H1 (cell line): ENCODE measurements at regions not wholly inside any gene's neighbourhood (a gene's known extent, or its start where the extent isn't known, plus 50 kb on each side); places are given as distances from the start of the nearest gene placed in this dataset.

Experiments used
- CTCF ChIA-PET: fragments of 300-600 bp; sonication (Branson Sonifier 250); formaldehyde crosslinking; loops from one replicate; lab custom pipeline; 2021; ENCODE audit not compliant: partially characterized antibody; lab: Charles Lee
- POLR2A ChIA-PET: fragments of 300-600 bp; sonication (Branson Sonifier 250); formaldehyde crosslinking; loops from one replicate; lab custom pipeline; 2021; ENCODE audit warnings: inconsistent platforms; ENCODE audit not compliant: partially characterized antibody; lab: Charles Lee
- DNase-seq, 2 experiments: peaks; one replicate each; pipeline versions ENCODE4 v3.0.0 to v3.0.0-alpha.2; 2010 to 2022; ENCODE audit warnings: low spot score in 2 of 2, low read depth in 1 of 2, mixed read lengths in 1 of 2
- FAIRE-seq: peaks from 2 replicates; lab custom pipeline; 2011; peaks lifted over from hg19 to GRCh38; lab: Jason Lieb, UNC
- H2AFZ ChIP-seq: 2 replicates; pipeline ENCODE4 v1.8.1; 2012; ENCODE audit warnings: low read length, inconsistent platforms
- H2AK5ac ChIP-seq: 2 replicates; pipeline ENCODE4 v1.6.1; 2013; ENCODE audit warnings: low read depth, low read length
- H2BK120ac ChIP-seq: replicated peaks from 2 replicates; pipeline ENCODE3; 2013; ENCODE audit warnings: low read depth, low read length, inconsistent platforms
- H2BK12ac ChIP-seq: 2 replicates; pipeline ENCODE4 v1.6.1; 2013; ENCODE audit warnings: low read depth, low read length
- H2BK15ac ChIP-seq: 2 replicates; pipeline ENCODE4 v1.6.1; 2013; ENCODE audit warnings: low read length
- H2BK20ac ChIP-seq: 2 replicates; pipeline ENCODE4 v1.6.1; 2013; ENCODE audit warnings: low read length
- H2BK5ac ChIP-seq: 2 replicates; pipeline ENCODE4 v1.6.1; 2013; ENCODE audit warnings: low read depth, low read length
- H3K14ac ChIP-seq: 2 replicates; pipeline ENCODE4 v1.6.1; 2013; ENCODE audit warnings: inconsistent platforms; ENCODE audit not compliant: insufficient read length
- H3K18ac ChIP-seq: 2 replicates; pipeline ENCODE4 v1.6.1; 2013; ENCODE audit warnings: low read length; ENCODE audit errors: extremely low read depth
- H3K23ac ChIP-seq: 2 replicates; pipeline ENCODE4 v1.6.1; 2013; ENCODE audit warnings: inconsistent platforms; ENCODE audit not compliant: insufficient read length
- H3K23me2 ChIP-seq: 2 replicates; pipeline ENCODE4 v1.6.1; 2013; ENCODE audit warnings: low read depth, low read length
- H3K27ac ChIP-seq: 2 replicates; pipeline ENCODE4 v1.6.1; 2011; ENCODE audit warnings: low read depth, low read length, inconsistent platforms
- H3K27me3 ChIP-seq, 4 experiments: replicated peaks in 1 of 4; 1 replicate in 1 of 4; 2 replicates in 3 of 4; pipeline versions ENCODE4 v1.6.1 to v1.8.1; 2011 to 2013; ENCODE audit warnings: low read length in 3 of 4, mild to moderate bottlenecking in 3 of 4, inconsistent platforms in 2 of 4, mixed read lengths in 2 of 4, moderate library complexity in 1 of 4; ENCODE audit not compliant: control insufficient read depth in 3 of 4, insufficient read depth in 3 of 4; ENCODE audit errors: extremely low read depth in 1 of 4
- H3K36me3 ChIP-seq, 4 experiments: 2 replicates each; pipeline versions ENCODE4 v1.6.1 to v1.8.1; 2011 to 2013; ENCODE audit warnings: mild to moderate bottlenecking in 4 of 4, low read length in 3 of 4, moderate library complexity in 2 of 4, control low read depth in 1 of 4, inconsistent platforms in 1 of 4; ENCODE audit not compliant: insufficient read depth in 4 of 4, control insufficient read depth in 2 of 4
- H3K4ac ChIP-seq: replicated peaks from 2 replicates; pipeline ENCODE3; 2013; ENCODE audit warnings: low read length, low read depth, mixed read lengths, inconsistent platforms; ENCODE audit not compliant: insufficient read length
- H3K4me1 ChIP-seq, 4 experiments: replicated peaks in 1 of 4; 1 replicate in 1 of 4; 2 replicates in 3 of 4; pipeline versions ENCODE4 v1.6.1 to v1.8.1; 2011 to 2013; ENCODE audit warnings: low read length in 3 of 4, inconsistent platforms in 2 of 4, mixed read lengths in 1 of 4; ENCODE audit not compliant: insufficient read depth in 4 of 4, control insufficient read depth in 3 of 4
- H3K4me2 ChIP-seq, 2 experiments: 2 replicates each; pipeline versions ENCODE4 v1.6.1 to v1.8.1; 2011 to 2013; ENCODE audit warnings: low read depth in 2 of 2, low read length in 2 of 2, control low read depth in 1 of 2, inconsistent platforms in 1 of 2, mild to moderate bottlenecking in 1 of 2; ENCODE audit not compliant: insufficient read depth in 1 of 2
- H3K4me3 ChIP-seq, 4 experiments: fragments of 200-600, 300-600 bp in 1 of 4; sonication (generic), shearing (Covaris generic), sonication (Bioruptor Twin) in 1 of 4; 2 replicates each; pipeline versions ENCODE4 v1.5.1 to v1.8.1; 2011 to 2016; ENCODE audit warnings: low read length in 4 of 4, low read depth in 3 of 4, control low read depth in 2 of 4, inconsistent platforms in 2 of 4, mild to moderate bottlenecking in 2 of 4, mixed read lengths in 1 of 4, moderate library complexity in 1 of 4; ENCODE audit not compliant: insufficient read depth in 2 of 4; ENCODE audit errors: extremely low read depth in 1 of 4
- H3K56ac ChIP-seq: replicated peaks from 2 replicates; pipeline ENCODE3; 2013; ENCODE audit warnings: low read depth, mild to moderate bottlenecking, mixed read lengths, low read length, inconsistent platforms; ENCODE audit not compliant: insufficient read length
- H3K79me1 ChIP-seq: 2 replicates; pipeline ENCODE4 v1.6.1; 2013; ENCODE audit warnings: low read depth, low read length, control low read depth
- H3K79me2 ChIP-seq, 2 experiments: 2 replicates each; pipeline versions ENCODE4 v1.6.1 to v1.8.1; 2012 to 2013; ENCODE audit warnings: low read length in 2 of 2, mild to moderate bottlenecking in 2 of 2, inconsistent platforms in 1 of 2; ENCODE audit not compliant: insufficient read depth in 2 of 2, control insufficient read depth in 1 of 2
- H3K9ac ChIP-seq, 4 experiments: replicated peaks in 1 of 4; 1 replicate in 1 of 4; 2 replicates in 3 of 4; pipeline versions ENCODE4 v1.6.1 to v1.8.1; 2011 to 2013; ENCODE audit warnings: low read depth in 3 of 4, low read length in 3 of 4, control low read depth in 2 of 4, mild to moderate bottlenecking in 2 of 4, moderate library complexity in 2 of 4, inconsistent platforms in 1 of 4; ENCODE audit errors: extremely low read depth in 1 of 4
- H3K9me3 ChIP-seq, 2 experiments: 2 replicates each; pipeline versions ENCODE4 v1.6.1 to v1.8.1; 2012 to 2013; ENCODE audit warnings: mild to moderate bottlenecking in 2 of 2, moderate library complexity in 2 of 2, control low read depth in 1 of 2, inconsistent platforms in 1 of 2, low read depth in 1 of 2, low read length in 1 of 2, mixed read lengths in 1 of 2; ENCODE audit not compliant: insufficient read depth in 2 of 2
- H4K20me1 ChIP-seq, 2 experiments: replicated peaks in 1 of 2; 2 replicates each; pipeline versions ENCODE3 to v1.8.1; 2011 to 2013; ENCODE audit warnings: inconsistent platforms in 2 of 2, low read length in 2 of 2, mild to moderate bottlenecking in 1 of 2; ENCODE audit not compliant: insufficient read depth in 2 of 2, control insufficient read depth in 1 of 2
- H4K5ac ChIP-seq: 2 replicates; pipeline ENCODE4 v1.6.1; 2013; ENCODE audit warnings: low read length, low read depth, mixed read lengths, inconsistent platforms; ENCODE audit not compliant: insufficient read length
- H4K8ac ChIP-seq: 2 replicates; pipeline ENCODE4 v1.8.0; 2013; ENCODE audit warnings: mild to moderate bottlenecking, moderate library complexity, low read length, inconsistent platforms; ENCODE audit not compliant: insufficient read depth; ENCODE audit errors: extremely low read depth
- H4K91ac ChIP-seq: replicated peaks from 2 replicates; pipeline ENCODE3; 2013; ENCODE audit warnings: low read length, mixed read lengths, inconsistent platforms; ENCODE audit not compliant: insufficient read length
- BACH1 ChIP-seq: IDR thresholded peaks from 2 replicates; pipeline ENCODE4 v1.6.1; 2012; ENCODE audit warnings: low read length, improper control_type of control experiment
- BRCA1 ChIP-seq: IDR thresholded peaks from 2 replicates; pipeline ENCODE4 v1.6.1; 2012; ENCODE audit warnings: low read depth, low read length, improper control_type of control experiment
- KDM5A ChIP-seq: fragments of 200-600 bp; IDR thresholded peaks from 2 replicates; pipeline ENCODE4 v1.7.1; 2012; ENCODE audit warnings: mild to moderate bottlenecking, low read length, inconsistent platforms, mixed read lengths
- POLR2AphosphoS5 ChIP-seq: IDR thresholded peaks from 2 replicates; pipeline ENCODE4 v1.6.1; 2011; ENCODE audit warnings: low read depth, low read length
- RXRA ChIP-seq: IDR thresholded peaks from 2 replicates; pipeline ENCODE4 v1.6.1; 2011; ENCODE audit warnings: low read depth, mild to moderate bottlenecking, low read length, moderate library complexity; ENCODE audit not compliant: insufficient read depth
- SIN3A ChIP-seq, 2 experiments: IDR thresholded peaks in 1 of 2; conservative IDR thresholded peaks in 1 of 2; 2 replicates each; pipeline ENCODE4 v1.6.1; 2011 to 2012; ENCODE audit warnings: low read length in 2 of 2, improper control_type of control experiment in 1 of 2, low read depth in 1 of 2, mild to moderate bottlenecking in 1 of 2
- SIRT6 ChIP-seq: IDR thresholded peaks from one replicate; pipeline ENCODE4 v1.7.1; 2012; ENCODE audit warnings: low read length, inconsistent platforms
- TEAD4 ChIP-seq: IDR thresholded peaks from 2 replicates; pipeline ENCODE4 v1.6.1; 2012; ENCODE audit warnings: low read depth, low read length, inconsistent platforms, mixed read lengths
- WGBS, 2 experiments: shearing (Covaris generic) in 1 of 2; methylation state at CpG; one replicate each; pipeline versions ENCODE4 v1.1.6 to v1.1.7; 2013 to 2015; ENCODE audit warnings: low lambda C conversion rate in 2 of 2, mixed read lengths in 2 of 2, inconsistent platforms in 1 of 2, low coverage in 1 of 2, missing lambda C conversion rate in 1 of 2; ENCODE audit not compliant: insufficient replicate concordance in 2 of 2, insufficient coverage in 1 of 2, insufficient read length in 1 of 2; ENCODE audit errors: extremely low coverage in 1 of 2, missing lambda C conversion rate in 1 of 2; 5-methylcytosine and 5-hydroxymethylcytosine counted together
- TF ChIP-seq, protein P1 (sequence below): IDR thresholded peaks from 2 replicates; pipeline ENCODE4 v1.6.1; 2011; ENCODE audit warnings: low read depth, mild to moderate bottlenecking, low read length; ENCODE audit not compliant: insufficient read depth

- Histone ChIP-seq H3K18ac (no peak overlapping the region), H3K36me3 (no peaks in the 10 kb centered on the region), H3K4me1 (peaks cover 0 to 6% (median 3%) of the 10 kb centered on the region in 4 experiments; a peak in 4 of 7 replicates), H2BK5ac (no peak overlapping the region), H2BK15ac (no peak overlapping the region), H2AK5ac (no peak overlapping the region), H3K23me2 (no peaks in the 10 kb centered on the region), H2BK12ac (no peak overlapping the region), H3K27me3 (no peaks in the 10 kb centered on the region; a peak in 2 of 7 replicates), H3K79me2 (no peaks in the 10 kb centered on the region), H4K20me1 (no peaks in the 10 kb centered on the region), H3K9ac (no peak overlapping the region), H3K9me3 (peaks cover 10 to 15% of the 10 kb centered on the region in 2 experiments), H4K5ac (no peak overlapping the region), H2AFZ (no peak overlapping the region), H3K4ac (no peak overlapping the region), H3K27ac (no peak overlapping the region), H3K56ac (no peak overlapping the region), H3K4me3 (no peak overlapping the region), H2BK120ac (no peak overlapping the region), H3K14ac (no peak overlapping the region), H4K91ac (no peak overlapping the region), H2BK20ac (no peak overlapping the region), H3K79me1 (no peaks in the 10 kb centered on the region), H3K4me2 (no peak overlapping the region), H4K8ac (no peak overlapping the region), H3K23ac (no peak overlapping the region)
- TF ChIP-seq BACH1 (no peak), TEAD4 (no peak), BRCA1 (no peak), SIRT6 (no peak), KDM5A (no peak), SIN3A (conservative IDR thresholded peaks at IDR 0.05 in 1 of 2, IDR thresholded peaks at IDR 0.05 in 1 of 2; ENCODE audit: low read depth in 1 of 2, low read length in 2 of 2) (no peak), RXRA (no peak), POLR2AphosphoS5 (no peak)
- TF ChIP-seq, protein P1, sequence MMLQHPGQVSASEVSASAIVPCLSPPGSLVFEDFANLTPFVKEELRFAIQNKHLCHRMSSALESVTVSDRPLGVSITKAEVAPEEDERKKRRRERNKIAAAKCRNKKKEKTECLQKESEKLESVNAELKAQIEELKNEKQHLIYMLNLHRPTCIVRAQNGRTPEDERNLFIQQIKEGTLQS: no peak
- ChIA-PET CTCF (interaction anchor here (0.7 kb wide), 2 partner anchors 122 to 1392 kb away, joined by 3 read pairs; no protein-coding TSS in a partner anchor), POLR2A (no interaction called here)
- no peak for FAIRE-seq
- 87% methylated on average over 11 of the region's 11 CpGs; no CpG with 5 or more reads in 1 of the 2 experiments for WGBS, 2 experiments
- peak in 1 of 2 experiments; percentile 11 for DNase-seq
Observed at GRCh38 chr2:239879423-239880084, 145.6 kb downstream of the NDUFA10 start.
